ENCODE measurements at regions not wholly inside any gene's neighbourhood (a gene's known extent, or its start where the extent isn't known, plus 50 kb on each side); places are given as distances from the start of the nearest gene placed in this dataset.

DNA sequence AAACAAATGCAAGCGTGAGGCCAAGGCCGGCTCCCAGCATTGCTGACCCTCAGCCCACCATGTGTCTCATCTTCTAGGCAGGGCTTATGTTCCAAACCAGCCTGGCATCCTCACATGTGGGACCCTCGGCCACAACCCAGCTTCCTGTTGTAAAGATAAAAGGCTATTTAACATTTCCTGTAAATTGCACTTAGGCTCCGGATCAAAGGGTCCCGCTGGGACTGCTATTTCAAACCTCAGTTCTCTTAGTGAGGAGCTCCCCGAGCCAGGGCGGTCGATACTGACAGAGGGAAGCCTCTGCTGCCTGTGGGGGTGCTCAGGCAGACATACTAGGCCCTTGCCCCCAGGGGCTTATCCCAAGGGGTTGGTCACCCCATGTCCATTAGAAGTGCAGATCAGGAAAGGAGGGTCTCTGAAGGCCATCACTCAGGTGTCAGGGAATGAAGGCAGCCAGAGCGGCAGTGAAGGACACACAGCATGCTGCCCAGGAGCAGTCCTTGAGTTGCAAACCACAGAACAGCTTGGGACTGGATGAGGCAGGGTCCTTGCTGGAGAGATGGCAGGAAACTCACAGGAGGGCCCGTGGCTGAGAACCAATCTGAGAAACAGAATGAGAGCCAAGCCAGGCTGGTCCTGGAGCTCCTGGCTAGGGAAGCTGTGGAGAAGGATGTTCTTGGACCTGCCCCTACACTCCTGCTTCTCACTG, 239.9 kb downstream of the TLE3 start:
- TF ChIP-seq EZH2 (IDR thresholded peaks at IDR 0.05; ENCODE audit: borderline replicate concordance, low read depth, low read length, severe bottlenecking), result no peak
- TF ChIP-seq CTCF (IDR thresholded peaks at IDR 0.05; ENCODE audit: borderline replicate concordance, extremely low read depth, low read length, poor library complexity, severe bottlenecking), result no peak
